ENCODE measurements at regions not wholly inside any gene's neighbourhood (a gene's known extent, or its start where the extent isn't known, plus 50 kb on each side); places are given as distances from the start of the nearest gene placed in this dataset.

GRCh38 chr6:137739544-137739943 is 127.5 kb upstream of the TNFAIP3 start:
- intact Hi-C loops (cut with DNase I): no loop called here
- Histone ChIP-seq H3K27ac (no peak overlapping the region), H3K9me3 (no peaks in the 10 kb centered on the region), H3K36me3 (no peaks in the 10 kb centered on the region), H3K4me3 (no peak overlapping the region), H3K27me3 (no peaks in the 10 kb centered on the region), H3K4me1 (no peaks in the 10 kb centered on the region)
- DNase-seq (no peak), ATAC-seq (no peak)
- 100% methylated on average over 2 of the region's 5 CpGs for WGBS (ENCODE audit: insufficient coverage, low coverage, low lambda C conversion rate, missing lambda C conversion rate)
- TF ChIP-seq POLR2A (IDR thresholded peaks at IDR 0.05): no peak
- TF ChIP-seq CTCF (IDR thresholded peaks at IDR 0.05): no peak

GRCh38 chr6:137740091-137740755 is 126.8 kb upstream of the TNFAIP3 start:
- Histone ChIP-seq H3K36me3 (no peaks in the 10 kb centered on the region), H3K4me1 (no peaks in the 10 kb centered on the region), H3K4me3 (no peak overlapping the region), H3K27ac (no peak overlapping the region), H3K9me3 (no peaks in the 10 kb centered on the region), H3K27me3 (no peaks in the 10 kb centered on the region)
- intact Hi-C loops (cut with DNase I): no loop called here
- ATAC-seq (no peak), DNase-seq (no peak)
- no peak for TF ChIP-seq POLR2A (IDR thresholded peaks at IDR 0.05)
- TF ChIP-seq CTCF (IDR thresholded peaks at IDR 0.05): no peak
- WGBS (ENCODE audit: insufficient coverage, low coverage, low lambda C conversion rate, missing lambda C conversion rate): 86% methylated on average over 7 of the region's 7 CpGs

GRCh38 chr6:137740967-137741761 is 125.9 kb upstream of the TNFAIP3 start:
- Histone ChIP-seq H3K9me3 (no peaks in the 10 kb centered on the region), H3K27ac (no peak overlapping the region), H3K36me3 (no peaks in the 10 kb centered on the region), H3K4me3 (no peak overlapping the region), H3K4me1 (no peaks in the 10 kb centered on the region), H3K27me3 (no peaks in the 10 kb centered on the region)
- DNase-seq: no peak
- intact Hi-C loops (cut with DNase I): no loop called here
- WGBS (ENCODE audit: insufficient coverage, low coverage, low lambda C conversion rate, missing lambda C conversion rate): 73% methylated on average over 8 of the region's 10 CpGs
- ATAC-seq: no peak
- no peak for TF ChIP-seq POLR2A (IDR thresholded peaks at IDR 0.05)
- no peak for TF ChIP-seq CTCF (IDR thresholded peaks at IDR 0.05)

GRCh38 chr6:137743493-137743892 is 123.6 kb upstream of the TNFAIP3 start:
- intact Hi-C loops (cut with DNase I): no loop called here
- H3K4me3 ChIP-seq: no peak overlapping the region
- no peaks in the 10 kb centered on the region for H3K9me3 ChIP-seq
- no peak overlapping the region for H3K27ac ChIP-seq
- H3K4me1 ChIP-seq: no peaks in the 10 kb centered on the region
- H3K27me3 ChIP-seq: no peaks in the 10 kb centered on the region
- DNase-seq: no peak
- no peak for TF ChIP-seq POLR2A (IDR thresholded peaks at IDR 0.05)
- no peak for TF ChIP-seq CTCF (IDR thresholded peaks at IDR 0.05)
- no peak for ATAC-seq
- no peaks in the 10 kb centered on the region for H3K36me3 ChIP-seq
- WGBS (ENCODE audit: insufficient coverage, low coverage, low lambda C conversion rate, missing lambda C conversion rate): 86% methylated on average over 3 of the region's 4 CpGs

Data from right lobe of liver (tissue), 6 donors.